Transverse colon (tissue), 4 donors: ENCODE measurements at regions not wholly inside any gene's neighbourhood (a gene's known extent, or its start where the extent isn't known, plus 50 kb on each side); places are given as distances from the start of the nearest gene placed in this dataset.

Experiments
- DNase-seq: peaks from one replicate; pipeline ENCODE4 v3.0.0-alpha.2; 2019
- H3K27ac ChIP-seq, 4 donors: fragments of 200-600 bp; sonication (generic); 2 replicates each; pipeline ENCODE4 v1.5.1; 2016 to 2018; ENCODE audit warnings: inconsistent platforms in 4 of 4
- H3K27me3 ChIP-seq: fragments of 200-600 bp; sonication (generic); 2 replicates; pipeline ENCODE4 v1.5.1; 2017; ENCODE audit warnings: inconsistent platforms
- H3K36me3 ChIP-seq, 4 donors: fragments of 200-600 bp; sonication (generic); 2 replicates each; pipeline ENCODE4 v1.5.1; 2017 to 2019; ENCODE audit warnings: inconsistent platforms in 4 of 4
- H3K4me1 ChIP-seq, 4 donors: fragments of 200-600 bp; sonication (generic); 2 replicates each; pipeline ENCODE4 v1.5.1; 2017 to 2020; ENCODE audit warnings: inconsistent platforms in 4 of 4
- H3K4me3 ChIP-seq, 4 donors: fragments of 200-600 bp; sonication (generic); 1 replicate in 1 of 4; 2 replicates in 3 of 4; pipeline versions ENCODE4 v1.5.1 to v1.6.1; 2017 to 2019; ENCODE audit warnings: inconsistent platforms in 4 of 4
- H3K9me3 ChIP-seq, 2 donors: fragments of 200-600 bp; sonication (generic); 2 replicates each; pipeline ENCODE4 v1.5.1; 2017 to 2019; ENCODE audit warnings: inconsistent platforms in 2 of 2
- EP300 ChIP-seq: sonication (generic); formaldehyde crosslinking; IDR thresholded peaks from one replicate; pipeline ENCODE4 v1.6.1; 2017; ENCODE audit warnings: antibody characterized with exemption, low read depth
- POLR2A ChIP-seq: fragments of 450-650 bp; IDR thresholded peaks from one replicate; pipeline ENCODE4 v1.6.1; 2016; ENCODE audit warnings: antibody characterized with exemption, mild to moderate bottlenecking, moderate library complexity
- POLR2AphosphoS5 ChIP-seq, 3 donors: sonication (generic); formaldehyde crosslinking; IDR thresholded peaks; one replicate each; pipeline ENCODE4 v1.6.1; 2016; ENCODE audit warnings: antibody characterized with exemption in 3 of 3
- WGBS, 2 donors: methylation state at CpG; one replicate each; pipeline ENCODE4 v1.1.5; 2018; ENCODE audit warnings: low coverage in 1 of 2; 5-methylcytosine and 5-hydroxymethylcytosine counted together
- in situ Hi-C, 4 donors: fragments of 200-750 bp; cut with MboI; loops; one replicate each; pipeline versions ENCODE4 v1.15.0 to v1.15.1; 2017; ENCODE audit warnings: low sequenced_read_pairs in 3 of 4, low pct_ligation_motif_present in 1 of 4, low pct_unique_long_range_greater_than_20kb in 1 of 4
- intact Hi-C: fragments of 100-400 bp; cut with DNase I; formaldehyde crosslinking; loops from one replicate; pipeline ENCODE4 v1.15.1; 2023; ENCODE audit warnings: low total_unique reads
- TF ChIP-seq, protein P1 (sequence below), 5 experiments: fragments of 200-600 bp in 3 of 5; fragments of 450-650 bp in 2 of 5; sonication (generic) in 3 of 5; IDR thresholded peaks; 1 replicate in 2 of 5; 2 replicates in 3 of 5; pipeline ENCODE4 v1.5.1; 2016 to 2017; ENCODE audit warnings: antibody characterized with exemption in 5 of 5, inconsistent platforms in 3 of 5, mild to moderate bottlenecking in 2 of 5, moderate library complexity in 1 of 5

DNA sequence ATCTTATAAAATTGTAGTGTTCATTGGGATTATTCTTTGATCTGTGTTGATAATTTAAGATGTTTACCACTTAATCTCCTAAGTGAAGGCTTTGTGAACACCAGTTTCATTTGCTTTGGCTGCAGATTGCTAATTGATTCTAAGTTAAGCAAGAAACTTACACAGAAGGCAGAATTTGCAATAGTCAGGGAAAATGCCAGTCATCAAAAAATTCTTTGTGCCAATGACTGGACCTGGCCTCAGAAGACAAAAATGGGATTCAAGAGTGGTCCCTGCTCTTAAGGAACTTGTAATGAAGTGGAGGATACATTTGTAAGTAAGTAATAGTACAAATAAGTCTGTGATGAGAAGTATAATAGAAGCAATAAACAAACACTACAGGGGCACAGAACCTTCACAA lies 63.3 kb upstream of the EXOC2 start:
- TF ChIP-seq, protein P1, sequence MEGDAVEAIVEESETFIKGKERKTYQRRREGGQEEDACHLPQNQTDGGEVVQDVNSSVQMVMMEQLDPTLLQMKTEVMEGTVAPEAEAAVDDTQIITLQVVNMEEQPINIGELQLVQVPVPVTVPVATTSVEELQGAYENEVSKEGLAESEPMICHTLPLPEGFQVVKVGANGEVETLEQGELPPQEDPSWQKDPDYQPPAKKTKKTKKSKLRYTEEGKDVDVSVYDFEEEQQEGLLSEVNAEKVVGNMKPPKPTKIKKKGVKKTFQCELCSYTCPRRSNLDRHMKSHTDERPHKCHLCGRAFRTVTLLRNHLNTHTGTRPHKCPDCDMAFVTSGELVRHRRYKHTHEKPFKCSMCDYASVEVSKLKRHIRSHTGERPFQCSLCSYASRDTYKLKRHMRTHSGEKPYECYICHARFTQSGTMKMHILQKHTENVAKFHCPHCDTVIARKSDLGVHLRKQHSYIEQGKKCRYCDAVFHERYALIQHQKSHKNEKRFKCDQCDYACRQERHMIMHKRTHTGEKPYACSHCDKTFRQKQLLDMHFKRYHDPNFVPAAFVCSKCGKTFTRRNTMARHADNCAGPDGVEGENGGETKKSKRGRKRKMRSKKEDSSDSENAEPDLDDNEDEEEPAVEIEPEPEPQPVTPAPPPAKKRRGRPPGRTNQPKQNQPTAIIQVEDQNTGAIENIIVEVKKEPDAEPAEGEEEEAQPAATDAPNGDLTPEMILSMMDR (IDR thresholded peaks at IDR 0.05), result no peak
- no peak for TF ChIP-seq EP300
- TF ChIP-seq POLR2A, result no peak
- TF ChIP-seq POLR2AphosphoS5 (IDR thresholded peaks at IDR 0.05), result no peak
- no peak for DNase-seq
- no peaks in the 10 kb centered on the region for H3K27me3 ChIP-seq
- H3K9me3 ChIP-seq, result no peaks in the 10 kb centered on the region
- H3K36me3 ChIP-seq, result no peaks in the 10 kb centered on the region
- intact Hi-C loops, result no loop called here
- no peak overlapping the region for H3K4me3 ChIP-seq
- no peak overlapping the region for H3K27ac ChIP-seq
- in situ Hi-C loops, result no loop called here
- no peaks in the 10 kb centered on the region for H3K4me1 ChIP-seq

DNA sequence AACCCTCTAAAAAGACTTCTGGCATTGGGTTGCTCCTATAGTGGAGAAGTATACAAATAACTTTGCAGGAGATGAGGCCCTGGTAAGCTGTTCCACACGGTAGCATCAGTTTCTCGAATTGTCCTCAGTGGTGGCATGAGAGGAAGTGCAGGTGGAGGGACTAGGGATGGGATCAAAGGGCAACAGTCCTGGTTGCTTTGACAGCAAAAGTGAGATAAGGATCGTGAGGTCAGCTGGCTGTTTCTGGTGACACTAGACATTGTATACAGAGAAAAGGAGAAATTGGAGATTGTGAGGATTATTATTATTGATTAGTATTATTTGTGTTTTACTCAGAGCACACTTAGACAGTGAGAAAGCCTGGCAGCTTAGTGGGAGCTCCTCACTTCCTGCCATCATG lies 61.3 kb upstream of the EXOC2 start:
- H3K36me3 ChIP-seq, result no peaks in the 10 kb centered on the region
- no peak for TF ChIP-seq POLR2A
- TF ChIP-seq, protein P1 (IDR thresholded peaks at IDR 0.05), result no peak
- TF ChIP-seq POLR2AphosphoS5 (IDR thresholded peaks at IDR 0.05), result no peak
- no peak for TF ChIP-seq EP300
- H3K4me1 ChIP-seq, result no peaks in the 10 kb centered on the region
- no peak for DNase-seq
- no peaks in the 10 kb centered on the region for H3K9me3 ChIP-seq
- intact Hi-C loops, result no loop called here
- H3K27ac ChIP-seq, result no peak overlapping the region
- H3K27me3 ChIP-seq, result no peaks in the 10 kb centered on the region
- no peak overlapping the region for H3K4me3 ChIP-seq
- WGBS, 2 donors, result 48 to 55% methylated on average over 3 of the region's 3 CpGs
- in situ Hi-C loops, result no loop called here

DNA sequence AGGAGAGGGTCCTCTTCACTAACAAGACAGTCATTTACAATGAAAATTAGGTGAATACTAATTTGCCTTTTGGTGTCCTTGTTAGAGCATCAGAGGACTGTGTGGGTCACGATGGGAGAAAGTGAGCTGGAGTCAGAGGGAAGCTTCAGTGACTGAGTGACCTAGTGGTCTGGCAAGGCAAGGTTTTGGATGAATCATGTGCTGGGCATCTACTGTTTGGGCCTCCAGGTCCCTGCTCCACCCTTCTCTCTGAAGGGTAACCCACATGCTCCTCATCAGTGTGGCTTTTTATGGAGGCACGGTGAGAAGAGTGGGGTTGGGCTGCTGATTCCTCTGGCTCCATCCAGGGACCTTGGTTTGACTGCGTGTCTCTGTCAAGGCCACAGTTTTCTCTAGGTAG lies 60.5 kb upstream of the EXOC2 start:
- no peak overlapping the region for H3K27ac ChIP-seq
- intact Hi-C loops (no loop called here), in situ Hi-C loops (no loop called here)
- no peaks in the 10 kb centered on the region for H3K36me3 ChIP-seq
- no peak for DNase-seq
- 79 to 83% methylated on average over 2 to 3 of the region's 3 CpGs for WGBS, 2 donors
- no peaks in the 10 kb centered on the region for H3K4me1 ChIP-seq
- H3K9me3 ChIP-seq, result no peaks in the 10 kb centered on the region
- H3K4me3 ChIP-seq, result no peak overlapping the region
- TF ChIP-seq, protein P1 (IDR thresholded peaks at IDR 0.05), result no peak
- TF ChIP-seq POLR2AphosphoS5 (IDR thresholded peaks at IDR 0.05), result no peak
- no peak for TF ChIP-seq POLR2A
- no peak for TF ChIP-seq EP300
- H3K27me3 ChIP-seq, result no peaks in the 10 kb centered on the region

DNA sequence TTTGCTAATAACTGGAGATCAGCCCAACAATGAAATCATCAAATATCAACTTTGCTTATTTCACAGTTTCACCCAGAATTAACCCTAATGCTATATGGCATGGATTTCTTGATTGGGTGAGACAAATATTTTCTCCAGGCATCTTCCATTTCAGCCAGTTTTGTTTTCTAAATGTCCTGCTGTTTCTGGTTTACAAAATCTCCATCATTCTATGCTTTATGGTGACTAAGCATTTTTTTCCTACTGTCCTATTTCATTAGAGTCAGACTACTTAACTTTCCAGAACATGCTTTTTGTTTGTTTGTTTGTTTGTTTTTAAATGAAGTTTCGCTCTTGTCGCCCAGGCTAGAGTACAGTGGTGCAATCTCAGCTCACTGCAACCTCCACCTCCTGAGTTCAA lies 59.5 kb upstream of the EXOC2 start:
- Histone ChIP-seq H3K4me1 (no peaks in the 10 kb centered on the region), H3K4me3 (no peak overlapping the region), H3K27ac (no peak overlapping the region), H3K36me3 (no peaks in the 10 kb centered on the region), H3K9me3 (no peaks in the 10 kb centered on the region), H3K27me3 (no peaks in the 10 kb centered on the region)
- intact Hi-C loops, result no loop called here
- TF ChIP-seq POLR2AphosphoS5 (IDR thresholded peaks at IDR 0.05) (no peak), EP300 (no peak), POLR2A (no peak)
- TF ChIP-seq, protein P1 (IDR thresholded peaks at IDR 0.05), result no peak
- no peak for DNase-seq
- WGBS, 2 donors, result 59 to 95% methylated on average over 2 of the region's 2 CpGs
- in situ Hi-C loops, result no loop called here
